PC-3 (cell line): ENCODE measurements at regions not wholly inside any gene's neighbourhood (a gene's known extent, or its start where the extent isn't known, plus 50 kb on each side); places are given as distances from the start of the nearest gene placed in this dataset.
"Not testable (repeated sequence)": the region's sequence is repeated elsewhere in the genome, so short reads cannot be mapped to it uniquely, and the experiment has no call there.

Experiments used
- ATAC-seq: fragments of 200-7000 bp; cut with Tn5 transposase; 2 replicates; pipeline ENCODE4 v1.9.1; 2020; ENCODE audit warnings: mild to moderate bottlenecking, moderate library complexity
- BruUV-seq: library from RNA; stranded (reverse); fragments of 400-500 nt; replicated peaks from 2 replicates; lab custom pipeline; 2021; lab: Mats Ljungman, UMichigan
- CTCF ChIA-PET: fragments of 300-600 bp; sonication (Branson Sonifier 250); formaldehyde crosslinking; loops from one replicate; lab custom pipeline; 2022; ENCODE audit warnings: antibody characterized with exemption; lab: Charles Lee
- POLR2A ChIA-PET: fragments of 300-600 bp; sonication (Branson Sonifier 250); formaldehyde crosslinking; loops from one replicate; lab custom pipeline; 2022; ENCODE audit warnings: antibody characterized with exemption; ENCODE audit not compliant: unreplicated experiment; lab: Charles Lee
- DNase-seq: peaks from one replicate; pipeline ENCODE4 v3.0.0-alpha.2; 2015
- H2AFZ ChIP-seq: fragments of 300-600 bp; sonication (generic); 2 replicates; pipeline ENCODE4 v1.6.0; 2016; ENCODE audit warnings: antibody characterized with exemption, low read length
- H3F3A ChIP-seq: fragments of 300-600 bp; sonication (generic); one replicate; pipeline ENCODE4 v1.6.0; 2017; ENCODE audit warnings: antibody characterized with exemption, low read length, control low read depth, mild to moderate bottlenecking; ENCODE audit not compliant: unreplicated experiment
- H3K27ac ChIP-seq: fragments of 300-600 bp; sonication (generic); 2 replicates; pipeline ENCODE4 v1.5.1; 2016; ENCODE audit warnings: mild to moderate bottlenecking, low read length
- H3K27me3 ChIP-seq: fragments of 300-600 bp; sonication (generic); 2 replicates; pipeline ENCODE4 v1.6.1; 2016; ENCODE audit warnings: low read length, mixed read lengths
- H3K36me3 ChIP-seq: fragments of 300-600 bp; sonication (generic); 2 replicates; pipeline ENCODE4 v1.6.1; 2016; ENCODE audit warnings: low read depth, mixed run types, low read length, mixed read lengths
- H3K4me1 ChIP-seq: fragments of 300-600 bp; sonication (generic); 2 replicates; pipeline ENCODE4 v1.5.1; 2016; ENCODE audit warnings: low read length; ENCODE audit not compliant: insufficient read depth
- H3K4me2 ChIP-seq: fragments of 300-600 bp; sonication (generic); 2 replicates; pipeline ENCODE4 v1.6.0; 2016; ENCODE audit warnings: low read length
- H3K4me3 ChIP-seq: fragments of 300-600 bp; sonication (generic); 2 replicates; pipeline ENCODE4 v1.5.1; 2016; ENCODE audit warnings: mild to moderate bottlenecking, low read length, mixed read lengths
- H3K79me2 ChIP-seq: fragments of 300-600 bp; sonication (generic); 2 replicates; pipeline ENCODE4 v1.6.1; 2017; ENCODE audit warnings: low read length, mixed read lengths
- H3K9ac ChIP-seq: fragments of 300-600 bp; sonication (generic); 2 replicates; pipeline ENCODE4 v1.6.0; 2016; ENCODE audit warnings: mild to moderate bottlenecking, low read length
- H3K9me2 ChIP-seq: fragments of 300-600 bp; sonication (generic); replicated peaks from 2 replicates; pipeline ENCODE4 v1.6.1; 2016; ENCODE audit warnings: mixed run types, low read length, mixed read lengths
- H3K9me3 ChIP-seq: fragments of 300-600 bp; sonication (generic); 2 replicates; pipeline ENCODE4 v1.6.1; 2016; ENCODE audit warnings: low read length, mixed read lengths
- H4K20me1 ChIP-seq: fragments of 300-600 bp; sonication (generic); 2 replicates; pipeline ENCODE4 v1.6.1; 2016; ENCODE audit warnings: low read length, mixed read lengths
- EZH2 ChIP-seq: fragments of 300-600 bp; sonication (generic); IDR thresholded peaks from one replicate; pipeline ENCODE4 v1.6.1; 2017; ENCODE audit warnings: antibody characterized with exemption, mild to moderate bottlenecking, low read length; ENCODE audit not compliant: unreplicated experiment
- EZH2phosphoT487 ChIP-seq: fragments of 300-600 bp; sonication (generic); IDR thresholded peaks from 2 replicates; pipeline ENCODE4 v1.6.1; 2018; ENCODE audit warnings: mild to moderate bottlenecking, antibody characterized with exemption, low read length, borderline replicate concordance
- intact Hi-C: fragments of 100-400 bp; cut with micrococcal nuclease; formaldehyde crosslinking; loops from 2 replicates; pipeline ENCODE4 v1.9.0; 2023
- TF ChIP-seq, protein P1 (sequence below): fragments of 300-600 bp; sonication (generic); conservative IDR thresholded peaks from 2 replicates; pipeline ENCODE4 v1.5.1; 2017; ENCODE audit warnings: antibody characterized with exemption, low read depth, mild to moderate bottlenecking, low read length

DNA sequence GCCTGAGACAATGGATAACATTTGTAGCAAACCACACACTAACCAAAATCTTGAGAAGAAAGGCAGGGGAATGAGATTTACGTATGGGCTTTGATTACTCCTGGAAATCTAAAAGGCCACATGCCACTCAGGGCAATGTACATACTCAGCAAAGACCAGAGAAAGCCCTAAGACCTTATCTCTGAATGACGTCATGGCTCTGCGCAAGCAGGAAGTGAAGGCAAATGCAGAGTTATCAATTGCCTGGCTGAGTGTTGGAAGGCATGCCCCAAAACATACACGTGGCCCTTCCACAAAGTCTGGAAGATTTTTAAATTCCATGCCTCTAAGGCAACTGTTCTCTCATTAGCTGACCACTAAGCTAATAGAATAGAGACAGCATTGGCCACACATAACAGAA, 90.9 kb upstream of the NRBF2 start:
- TF ChIP-seq, protein P1, sequence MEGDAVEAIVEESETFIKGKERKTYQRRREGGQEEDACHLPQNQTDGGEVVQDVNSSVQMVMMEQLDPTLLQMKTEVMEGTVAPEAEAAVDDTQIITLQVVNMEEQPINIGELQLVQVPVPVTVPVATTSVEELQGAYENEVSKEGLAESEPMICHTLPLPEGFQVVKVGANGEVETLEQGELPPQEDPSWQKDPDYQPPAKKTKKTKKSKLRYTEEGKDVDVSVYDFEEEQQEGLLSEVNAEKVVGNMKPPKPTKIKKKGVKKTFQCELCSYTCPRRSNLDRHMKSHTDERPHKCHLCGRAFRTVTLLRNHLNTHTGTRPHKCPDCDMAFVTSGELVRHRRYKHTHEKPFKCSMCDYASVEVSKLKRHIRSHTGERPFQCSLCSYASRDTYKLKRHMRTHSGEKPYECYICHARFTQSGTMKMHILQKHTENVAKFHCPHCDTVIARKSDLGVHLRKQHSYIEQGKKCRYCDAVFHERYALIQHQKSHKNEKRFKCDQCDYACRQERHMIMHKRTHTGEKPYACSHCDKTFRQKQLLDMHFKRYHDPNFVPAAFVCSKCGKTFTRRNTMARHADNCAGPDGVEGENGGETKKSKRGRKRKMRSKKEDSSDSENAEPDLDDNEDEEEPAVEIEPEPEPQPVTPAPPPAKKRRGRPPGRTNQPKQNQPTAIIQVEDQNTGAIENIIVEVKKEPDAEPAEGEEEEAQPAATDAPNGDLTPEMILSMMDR, result no peak
- TF ChIP-seq EZH2 (no peak), EZH2phosphoT487 (no peak)
- no peaks in the 10 kb centered on the region for H3K4me1 ChIP-seq
- H3K4me2 ChIP-seq, result no peak overlapping the region
- POLR2A ChIA-PET, result no interaction called here
- H3K9me3 ChIP-seq, result peaks cover 7% of the 10 kb centered on the region; the same call in 1 of the 2 replicates
- intact Hi-C loops, result no loop called here
- no peaks in the 10 kb centered on the region for H3K27me3 ChIP-seq
- ATAC-seq (no peak), DNase-seq (no peak)
- no peaks in the 10 kb centered on the region for H3K9me2 ChIP-seq
- H3K9ac ChIP-seq, result no peak overlapping the region
- no peak overlapping the region for H3K27ac ChIP-seq
- H3K36me3 ChIP-seq, result no peaks in the 10 kb centered on the region
- H3F3A ChIP-seq, result no peaks in the 10 kb centered on the region
- H3K79me2 ChIP-seq, result no peaks in the 10 kb centered on the region
- CTCF ChIA-PET, result no interaction called here
- no peaks in the 10 kb centered on the region for H4K20me1 ChIP-seq
- no TSS peak for BruUV-seq
- no peak overlapping the region for H3K4me3 ChIP-seq
- H2AFZ ChIP-seq, result no peak overlapping the region

DNA sequence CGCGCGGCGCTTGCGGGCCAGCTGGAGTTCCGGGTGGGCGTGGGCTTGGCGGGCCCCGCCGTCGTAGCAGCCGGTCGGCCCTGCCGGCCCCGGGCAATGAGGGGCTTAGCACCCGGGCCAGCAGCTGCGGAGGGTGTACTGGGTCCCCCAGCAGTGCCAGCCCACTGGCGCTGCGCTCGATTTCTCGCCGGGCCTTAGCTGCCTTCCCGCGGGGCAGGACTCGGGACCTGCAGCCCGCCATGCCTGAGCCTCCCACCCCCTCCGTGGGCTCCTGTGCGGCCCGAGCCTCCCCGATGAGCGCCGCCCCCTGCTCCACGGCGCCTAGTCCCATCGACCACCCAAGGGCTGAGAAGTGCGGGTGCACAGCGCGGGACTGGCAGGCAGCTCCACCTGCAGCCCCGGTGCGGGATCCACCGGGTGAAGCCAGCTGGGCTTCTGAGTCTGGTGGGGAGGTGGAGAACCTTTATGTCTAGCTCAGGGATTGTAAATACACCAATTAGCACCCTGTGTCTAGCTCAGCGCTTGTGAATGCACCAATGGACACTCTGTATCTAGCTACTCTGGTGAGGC, 99.4 kb upstream of the NRBF2 start:
- H3F3A ChIP-seq, H3K27me3 ChIP-seq, H3K27ac ChIP-seq, H3K4me2 ChIP-seq, H2AFZ ChIP-seq, H3K9me2 ChIP-seq, H4K20me1 ChIP-seq, H3K79me2 ChIP-seq, BruUV-seq, ATAC-seq, H3K9ac ChIP-seq, DNase-seq, H3K4me3 ChIP-seq, intact Hi-C loops, H3K9me3 ChIP-seq, H3K36me3 ChIP-seq, H3K4me1 ChIP-seq, CTCF ChIA-PET: not testable (repeated sequence)
- POLR2A ChIA-PET, result interaction anchor here (0.6 kb wide), 1 partner anchor 17 kb away, joined by 5 read pairs; no protein-coding TSS in a partner anchor

DNA sequence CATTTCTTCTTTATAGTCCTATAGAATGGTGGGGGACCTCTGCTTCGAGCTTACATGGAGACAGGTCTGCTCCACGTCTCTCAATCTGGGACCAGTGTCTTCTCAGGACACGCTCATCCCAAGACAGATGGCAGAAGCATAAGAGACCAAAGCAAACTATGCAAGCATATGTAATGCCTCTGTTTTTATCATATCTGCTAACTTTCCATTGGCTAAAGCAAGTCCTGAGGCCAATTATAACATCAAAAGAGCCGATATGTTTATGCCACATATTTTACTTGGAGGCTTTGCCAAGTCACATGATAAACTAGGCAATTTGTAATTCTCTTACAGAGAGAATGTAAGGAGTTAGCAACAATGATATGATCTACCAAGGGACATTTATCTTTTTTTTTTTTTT, 102.6 kb upstream of the NRBF2 start:
- Histone ChIP-seq H3F3A (no peaks in the 10 kb centered on the region), H3K9ac (no peak overlapping the region), H3K27me3 (no peaks in the 10 kb centered on the region), H3K4me3 (no peak overlapping the region), H3K27ac (no peak overlapping the region), H3K79me2 (no peaks in the 10 kb centered on the region), H2AFZ (peak overlapping the region; percentile 2; the same call in 1 of the 2 replicates), H3K9me2 (no peaks in the 10 kb centered on the region), H3K4me2 (no peak overlapping the region), H3K36me3 (no peaks in the 10 kb centered on the region), H3K4me1 (no peaks in the 10 kb centered on the region), H4K20me1 (no peaks in the 10 kb centered on the region), H3K9me3 (no peaks in the 10 kb centered on the region)
- TF ChIP-seq EZH2 (no peak), EZH2phosphoT487 (no peak)
- TF ChIP-seq, protein P1, result no peak
- ChIA-PET POLR2A (no interaction called here), CTCF (no interaction called here)
- ATAC-seq (no peak; the same call in 1 of the 2 replicates), DNase-seq (no peak)
- BruUV-seq, result no TSS peak
- intact Hi-C loops, result no loop called here
